OCI-LY3 (cell line): ENCODE measurements at regions not wholly inside any gene's neighbourhood (a gene's known extent, or its start where the extent isn't known, plus 50 kb on each side); places are given as distances from the start of the nearest gene placed in this dataset.

Source experiments
- H2AFZ ChIP-seq: fragments of 200-600, 300-600 bp; shearing (Covaris generic); 2 replicates; pipeline ENCODE4 v1.6.0; 2014; ENCODE audit warnings: antibody characterized with exemption, low read depth, low read length
- H3K27ac ChIP-seq: fragments of 200-600, 300-600 bp; sonication (generic); 2 replicates; pipeline ENCODE4 v1.5.1; 2014; ENCODE audit warnings: mild to moderate bottlenecking, low read length, moderate library complexity, mixed read lengths
- H3K27me3 ChIP-seq: fragments of 200-600, 300-600 bp; sonication (generic); 2 replicates; pipeline ENCODE4 v1.6.1; 2014; ENCODE audit warnings: low read depth, low read length, mixed read lengths
- H3K36me3 ChIP-seq: fragments of 200-600, 300-600 bp; sonication (generic); replicated peaks from 2 replicates; pipeline ENCODE3; 2014; ENCODE audit warnings: low read depth, low read length, mixed read lengths
- H3K4me1 ChIP-seq: fragments of 300-600, 200-600 bp; sonication (generic); 2 replicates; pipeline ENCODE4 v1.6.1; 2014; ENCODE audit warnings: low read length, mixed read lengths
- H3K4me2 ChIP-seq: fragments of 200-600, 300-600 bp; sonication (generic); 2 replicates; pipeline ENCODE4 v1.6.1; 2014; ENCODE audit warnings: low read length, mixed read lengths
- H3K4me3 ChIP-seq: fragments of 300-600, 200-600 bp; sonication (generic); 2 replicates; pipeline ENCODE4 v1.5.1; 2014; ENCODE audit warnings: antibody characterized with exemption, mild to moderate bottlenecking, low read length, moderate library complexity
- H3K79me2 ChIP-seq: fragments of 300-600, 200-600 bp; shearing (Covaris generic); 2 replicates; pipeline ENCODE4 v1.6.1; 2014; ENCODE audit warnings: mild to moderate bottlenecking, low read length, mixed read lengths
- H3K9ac ChIP-seq: fragments of 300-600, 200-600 bp; shearing (Covaris generic); 2 replicates; pipeline ENCODE4 v1.6.0; 2014; ENCODE audit warnings: mild to moderate bottlenecking, low read length, moderate library complexity
- H3K9me3 ChIP-seq: fragments of 200-600, 300-600 bp; shearing (Covaris generic); 2 replicates; pipeline ENCODE4 v1.6.1; 2014; ENCODE audit warnings: low read length, mixed read lengths; ENCODE audit not compliant: insufficient read depth
- H4K20me1 ChIP-seq: fragments of 200-600, 300-600 bp; sonication (generic); 2 replicates; pipeline ENCODE4 v1.6.1; 2016; ENCODE audit warnings: low read length, mixed read lengths; ENCODE audit not compliant: insufficient read depth
- EZH2phosphoT487 ChIP-seq: fragments of 200-600 bp; shearing (Covaris generic); IDR thresholded peaks from 2 replicates; pipeline ENCODE4 v1.6.1; 2018; ENCODE audit warnings: antibody characterized with exemption, mixed run types, low read depth
- TF ChIP-seq, protein P1 (sequence below): fragments of 200-600, 300-600 bp; sonication (generic); IDR thresholded peaks from 2 replicates; pipeline ENCODE4 v1.5.1; 2014; ENCODE audit warnings: antibody characterized with exemption, low read length, low read depth

DNA sequence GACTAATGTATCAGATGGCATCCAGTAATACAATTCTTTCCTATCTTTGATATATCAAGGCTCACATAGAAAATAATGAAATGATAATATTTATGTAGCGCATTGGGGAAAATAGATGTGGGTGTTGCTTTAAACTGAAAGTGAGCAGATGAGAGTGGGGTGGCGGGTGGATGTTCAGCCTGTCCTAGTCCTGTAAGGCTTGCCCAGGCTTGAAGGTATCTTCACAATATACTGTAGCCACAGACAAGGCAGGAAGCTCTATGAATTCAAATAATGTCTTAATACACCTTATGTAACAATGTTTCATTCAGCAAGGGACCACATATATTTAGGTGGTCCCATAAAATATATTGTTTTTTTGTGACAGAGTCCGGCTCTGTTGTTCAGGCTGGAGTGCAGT, 334.9 kb upstream of the NAALADL2 start:
- H3K79me2 ChIP-seq = no peaks in the 10 kb centered on the region
- no peak overlapping the region for H3K4me3 ChIP-seq
- TF ChIP-seq, protein P1, sequence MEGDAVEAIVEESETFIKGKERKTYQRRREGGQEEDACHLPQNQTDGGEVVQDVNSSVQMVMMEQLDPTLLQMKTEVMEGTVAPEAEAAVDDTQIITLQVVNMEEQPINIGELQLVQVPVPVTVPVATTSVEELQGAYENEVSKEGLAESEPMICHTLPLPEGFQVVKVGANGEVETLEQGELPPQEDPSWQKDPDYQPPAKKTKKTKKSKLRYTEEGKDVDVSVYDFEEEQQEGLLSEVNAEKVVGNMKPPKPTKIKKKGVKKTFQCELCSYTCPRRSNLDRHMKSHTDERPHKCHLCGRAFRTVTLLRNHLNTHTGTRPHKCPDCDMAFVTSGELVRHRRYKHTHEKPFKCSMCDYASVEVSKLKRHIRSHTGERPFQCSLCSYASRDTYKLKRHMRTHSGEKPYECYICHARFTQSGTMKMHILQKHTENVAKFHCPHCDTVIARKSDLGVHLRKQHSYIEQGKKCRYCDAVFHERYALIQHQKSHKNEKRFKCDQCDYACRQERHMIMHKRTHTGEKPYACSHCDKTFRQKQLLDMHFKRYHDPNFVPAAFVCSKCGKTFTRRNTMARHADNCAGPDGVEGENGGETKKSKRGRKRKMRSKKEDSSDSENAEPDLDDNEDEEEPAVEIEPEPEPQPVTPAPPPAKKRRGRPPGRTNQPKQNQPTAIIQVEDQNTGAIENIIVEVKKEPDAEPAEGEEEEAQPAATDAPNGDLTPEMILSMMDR = no peak
- no peak for TF ChIP-seq EZH2phosphoT487
- H2AFZ ChIP-seq = no peak overlapping the region
- no peak overlapping the region for H3K4me2 ChIP-seq
- H3K9me3 ChIP-seq = no peaks in the 10 kb centered on the region
- no peaks in the 10 kb centered on the region for H3K36me3 ChIP-seq
- H3K27ac ChIP-seq = no peak overlapping the region
- no peak overlapping the region for H3K9ac ChIP-seq
- no peaks in the 10 kb centered on the region for H4K20me1 ChIP-seq
- no peaks in the 10 kb centered on the region for H3K27me3 ChIP-seq
- H3K4me1 ChIP-seq = no peaks in the 10 kb centered on the region

DNA sequence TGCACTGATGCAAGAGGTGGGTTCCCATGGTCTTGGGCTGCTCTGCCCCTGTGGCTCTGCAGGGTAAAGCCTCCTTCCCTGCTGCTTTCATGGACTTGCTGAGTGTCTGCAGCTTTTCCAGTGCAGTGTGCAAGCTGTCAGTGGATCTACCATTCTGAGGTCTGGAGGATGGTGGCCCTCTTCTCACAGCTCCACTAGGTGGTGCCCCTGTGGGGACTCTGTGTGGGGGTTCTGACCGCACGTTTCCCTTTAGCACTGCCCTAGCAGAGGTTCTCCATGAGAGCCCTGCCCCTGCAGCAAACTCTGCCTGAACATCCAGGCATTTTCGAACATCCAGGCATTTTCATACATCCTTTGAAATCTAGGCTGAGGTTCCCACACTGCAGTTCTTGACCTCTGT, 329.8 kb upstream of the NAALADL2 start:
- TF ChIP-seq, protein P1 = no peak
- TF ChIP-seq EZH2phosphoT487 = no peak
- Histone ChIP-seq H4K20me1 (no peaks in the 10 kb centered on the region), H3K27me3 (no peaks in the 10 kb centered on the region), H3K4me2 (no peak overlapping the region), H3K9ac (no peak overlapping the region), H3K36me3 (no peaks in the 10 kb centered on the region), H3K27ac (no peak overlapping the region), H2AFZ (no peak overlapping the region), H3K9me3 (no peaks in the 10 kb centered on the region), H3K4me3 (no peak overlapping the region), H3K79me2 (no peaks in the 10 kb centered on the region), H3K4me1 (peaks cover 3% of the 10 kb centered on the region; the same call in 1 of the 2 replicates)

DNA sequence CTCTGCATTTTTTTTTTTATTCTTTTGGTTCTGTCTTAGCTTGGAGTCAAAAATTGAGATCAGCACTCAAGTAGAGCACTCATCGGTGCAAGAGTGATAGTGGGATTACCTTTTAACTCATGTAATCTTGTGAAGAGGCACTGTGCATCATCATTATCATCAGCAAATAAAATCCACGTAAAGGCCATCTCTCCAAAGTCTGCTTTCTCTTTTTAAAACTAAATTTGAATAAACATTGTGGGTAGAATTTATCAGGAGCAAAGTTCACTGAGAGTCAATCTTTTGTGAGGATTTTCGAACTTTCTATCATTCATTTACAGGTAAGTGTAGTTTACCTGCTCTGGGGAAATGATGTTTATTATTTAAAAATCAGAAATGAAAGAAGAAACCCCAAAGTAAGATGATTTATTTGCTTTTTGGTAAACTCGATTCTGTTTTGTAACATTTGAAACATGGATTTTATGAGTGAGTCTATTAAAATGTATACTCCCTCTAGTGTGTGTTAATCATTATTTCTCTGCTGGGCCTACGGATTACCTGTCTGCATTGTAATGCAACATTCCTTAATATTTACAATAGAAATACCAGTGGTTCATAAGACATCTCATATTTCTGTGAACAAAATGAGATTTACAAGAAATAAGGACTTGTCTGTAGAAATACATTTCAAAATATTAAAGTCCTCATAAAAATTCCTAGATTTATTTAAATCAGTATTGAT, 327.7 kb upstream of the NAALADL2 start:
- Histone ChIP-seq H4K20me1 (no peaks in the 10 kb centered on the region), H3K9ac (no peak overlapping the region), H3K4me1 (peaks cover 3% of the 10 kb centered on the region; the same call in 1 of the 2 replicates), H3K79me2 (no peaks in the 10 kb centered on the region), H3K36me3 (no peaks in the 10 kb centered on the region), H3K4me3 (no peak overlapping the region), H2AFZ (no peak overlapping the region), H3K9me3 (no peaks in the 10 kb centered on the region), H3K4me2 (no peak overlapping the region), H3K27ac (no peak overlapping the region), H3K27me3 (no peaks in the 10 kb centered on the region)
- TF ChIP-seq EZH2phosphoT487 = no peak
- TF ChIP-seq, protein P1 = no peak

DNA sequence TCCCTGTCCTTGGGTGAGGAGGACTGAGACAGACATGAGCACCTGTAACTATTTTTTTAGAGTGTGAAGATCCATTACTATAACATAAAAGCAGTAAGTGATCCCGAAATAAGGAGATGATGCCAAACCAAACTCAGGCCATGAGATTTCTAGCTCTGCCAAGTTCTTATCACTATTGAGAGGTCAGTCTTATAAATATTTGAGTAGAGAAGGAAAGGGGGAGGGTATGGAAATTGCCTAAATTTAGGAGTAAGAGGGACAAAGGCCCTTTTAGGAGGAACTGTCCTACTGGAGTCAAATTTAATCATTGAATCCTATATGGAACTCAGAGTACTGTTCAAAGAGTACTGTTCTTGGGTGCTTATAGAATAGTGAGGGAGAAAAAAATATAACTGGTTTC, 326.9 kb upstream of the NAALADL2 start:
- no peaks in the 10 kb centered on the region for H3K79me2 ChIP-seq
- H3K9me3 ChIP-seq = no peaks in the 10 kb centered on the region
- no peaks in the 10 kb centered on the region for H3K27me3 ChIP-seq
- no peak overlapping the region for H3K4me3 ChIP-seq
- H3K9ac ChIP-seq = no peak overlapping the region
- H3K27ac ChIP-seq = no peak overlapping the region
- H3K4me2 ChIP-seq = no peak overlapping the region
- H2AFZ ChIP-seq = no peak overlapping the region
- H3K4me1 ChIP-seq = peaks cover 3% of the 10 kb centered on the region; the same call in 1 of the 2 replicates
- no peaks in the 10 kb centered on the region for H3K36me3 ChIP-seq
- TF ChIP-seq, protein P1 = no peak
- no peak for TF ChIP-seq EZH2phosphoT487
- no peaks in the 10 kb centered on the region for H4K20me1 ChIP-seq
